GM12873 (cell line): ENCODE measurements at regions not wholly inside any gene's neighbourhood (a gene's known extent, or its start where the extent isn't known, plus 50 kb on each side); places are given as distances from the start of the nearest gene placed in this dataset.

Source experiments
- TF ChIP-seq, protein P1 (sequence below): IDR thresholded peaks from 2 replicates; pipeline ENCODE4 v1.5.1; 2012; ENCODE audit warnings: low read depth, mild to moderate bottlenecking, moderate library complexity, low read length, control low read depth; ENCODE audit not compliant: insufficient read depth; ENCODE audit errors: missing control alignments

DNA sequence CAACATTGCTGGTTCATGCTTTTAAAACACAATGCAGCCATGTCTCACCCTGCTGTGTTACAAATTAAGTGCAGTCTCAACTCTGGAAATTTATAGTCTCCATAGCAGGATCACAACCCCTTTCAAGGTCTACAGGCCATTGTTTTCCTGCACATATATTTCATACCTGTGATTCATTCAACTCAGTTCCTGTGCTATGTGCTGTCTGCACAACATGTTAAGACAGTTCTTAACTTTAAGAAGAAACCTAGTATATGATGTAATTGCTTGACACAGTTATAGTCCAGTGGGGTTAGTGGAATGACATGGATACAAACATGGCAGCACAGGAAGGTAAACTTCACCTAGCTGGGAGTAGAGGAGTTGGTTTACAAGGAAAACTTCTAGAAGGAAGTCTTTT is 106.4 kb downstream of the IFI44 start:
- TF ChIP-seq, protein P1, sequence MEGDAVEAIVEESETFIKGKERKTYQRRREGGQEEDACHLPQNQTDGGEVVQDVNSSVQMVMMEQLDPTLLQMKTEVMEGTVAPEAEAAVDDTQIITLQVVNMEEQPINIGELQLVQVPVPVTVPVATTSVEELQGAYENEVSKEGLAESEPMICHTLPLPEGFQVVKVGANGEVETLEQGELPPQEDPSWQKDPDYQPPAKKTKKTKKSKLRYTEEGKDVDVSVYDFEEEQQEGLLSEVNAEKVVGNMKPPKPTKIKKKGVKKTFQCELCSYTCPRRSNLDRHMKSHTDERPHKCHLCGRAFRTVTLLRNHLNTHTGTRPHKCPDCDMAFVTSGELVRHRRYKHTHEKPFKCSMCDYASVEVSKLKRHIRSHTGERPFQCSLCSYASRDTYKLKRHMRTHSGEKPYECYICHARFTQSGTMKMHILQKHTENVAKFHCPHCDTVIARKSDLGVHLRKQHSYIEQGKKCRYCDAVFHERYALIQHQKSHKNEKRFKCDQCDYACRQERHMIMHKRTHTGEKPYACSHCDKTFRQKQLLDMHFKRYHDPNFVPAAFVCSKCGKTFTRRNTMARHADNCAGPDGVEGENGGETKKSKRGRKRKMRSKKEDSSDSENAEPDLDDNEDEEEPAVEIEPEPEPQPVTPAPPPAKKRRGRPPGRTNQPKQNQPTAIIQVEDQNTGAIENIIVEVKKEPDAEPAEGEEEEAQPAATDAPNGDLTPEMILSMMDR: no peak

DNA sequence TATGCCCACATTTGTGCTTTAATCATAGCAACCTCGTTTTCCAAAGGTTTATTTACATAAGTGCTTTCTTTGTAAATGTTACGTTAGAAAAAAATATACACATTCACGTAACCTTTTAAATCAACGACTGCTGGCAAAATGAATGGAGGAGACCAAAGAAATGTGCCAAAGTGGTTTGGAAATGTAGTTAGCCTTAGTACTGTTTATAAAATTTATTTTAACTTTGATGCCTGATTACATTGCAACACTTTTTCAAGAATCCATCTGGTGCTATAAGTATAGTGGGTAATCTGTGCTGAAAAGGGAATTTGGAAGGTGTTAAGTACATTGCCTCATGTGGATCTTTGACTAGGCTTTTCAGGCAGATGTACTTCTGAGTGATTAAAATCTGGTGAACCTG is 108.9 kb downstream of the IFI44 start:
- TF ChIP-seq, protein P1: no peak

DNA sequence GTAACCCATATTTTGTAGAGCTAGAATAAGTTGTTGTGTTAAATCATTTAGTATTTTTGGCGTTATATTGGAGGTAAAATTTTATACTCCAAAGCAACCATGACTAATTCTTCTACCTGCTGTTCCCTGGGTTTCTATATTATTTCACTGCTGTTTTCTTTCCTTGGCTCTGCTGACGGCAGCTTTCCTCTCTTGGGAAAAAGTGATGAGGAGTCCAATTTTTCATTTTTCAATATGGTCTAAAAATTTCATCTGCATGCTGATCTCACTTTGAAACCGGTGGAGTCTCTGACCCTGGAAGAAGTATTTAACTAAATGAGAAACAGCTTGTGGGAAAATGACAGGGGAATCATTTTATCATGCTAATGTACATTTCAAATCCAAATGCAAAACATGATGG is 110.2 kb downstream of the IFI44 start:
- TF ChIP-seq, protein P1: no peak

DNA sequence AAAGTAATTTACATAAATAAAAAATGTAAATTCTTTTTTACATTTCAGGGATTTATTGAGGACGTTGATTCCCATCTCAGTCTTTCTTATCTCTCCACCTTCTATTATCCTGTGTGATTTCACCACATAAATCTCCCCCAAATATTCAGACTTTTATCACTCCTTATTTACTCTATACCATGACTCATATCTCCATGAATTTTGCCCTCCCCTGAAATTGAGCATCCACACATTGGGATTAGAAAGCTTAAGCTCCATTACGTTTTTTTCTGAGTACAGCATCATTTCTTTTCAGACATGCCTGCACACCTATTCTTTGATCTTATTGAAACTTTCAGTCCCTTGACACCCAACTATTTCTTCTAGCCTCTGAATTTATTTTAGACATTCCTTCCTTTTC is 111.2 kb downstream of the IFI44 start:
- TF ChIP-seq, protein P1: no peak

DNA sequence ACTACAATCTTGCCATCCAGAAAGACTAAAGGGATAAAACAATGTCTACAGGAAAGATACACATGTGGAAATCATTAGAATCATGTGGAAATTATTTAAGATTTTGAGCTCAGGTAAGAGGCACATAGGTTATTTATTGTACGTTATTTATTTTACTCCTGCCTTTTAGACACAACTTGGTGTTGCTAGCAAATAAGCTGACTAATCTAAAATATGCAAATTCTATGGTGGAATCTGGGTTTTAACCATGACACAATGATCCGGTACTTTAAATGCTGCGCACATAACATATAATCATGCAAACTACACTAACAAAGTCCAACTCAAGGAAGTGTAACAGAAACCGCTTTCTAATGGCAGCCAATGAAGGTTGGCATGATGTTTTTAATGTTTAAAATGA is 112.5 kb downstream of the IFI44 start:
- TF ChIP-seq, protein P1: no peak

DNA sequence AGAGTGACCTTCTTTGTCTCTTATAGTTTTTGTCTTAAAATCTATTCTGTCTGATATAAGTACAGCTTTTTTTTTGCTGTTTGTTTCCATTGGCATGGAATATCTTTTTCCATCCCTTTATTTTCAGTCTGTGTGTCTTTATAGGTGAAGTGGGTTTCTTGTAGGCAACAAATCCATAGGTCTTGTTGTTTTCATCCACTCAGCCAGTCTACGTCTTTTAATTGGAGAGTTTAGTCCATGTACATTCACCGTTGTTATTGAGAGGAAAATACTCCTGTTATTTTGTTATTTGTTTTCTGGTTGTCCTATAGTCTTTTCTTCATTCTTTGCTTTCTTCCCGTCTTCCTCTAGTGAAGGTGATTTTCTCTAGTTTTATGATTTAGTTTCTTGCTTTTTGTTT is 115.9 kb downstream of the IFI44 start:
- TF ChIP-seq, protein P1: no peak

DNA sequence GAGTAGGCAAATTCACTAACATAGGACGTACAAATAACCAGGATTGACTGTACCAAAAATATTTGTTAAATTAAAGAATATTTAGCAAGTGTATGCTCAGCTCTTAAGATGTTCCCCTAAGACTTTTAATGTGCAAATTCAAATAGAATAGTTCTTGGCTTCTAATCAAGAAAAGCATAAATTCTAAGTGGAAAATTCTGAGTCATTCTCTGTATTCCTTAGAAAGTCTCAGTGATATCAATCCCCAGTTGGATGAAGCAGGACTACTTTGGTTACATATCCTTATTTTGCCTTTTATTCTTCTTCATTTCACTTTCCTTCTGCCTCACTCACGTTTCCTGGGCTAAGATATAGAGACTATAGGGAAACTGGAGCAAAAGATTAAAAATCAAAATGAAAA is 130.2 kb downstream of the IFI44 start:
- TF ChIP-seq, protein P1: no peak
